ENCODE measurements at regions not wholly inside any gene's neighbourhood (a gene's known extent, or its start where the extent isn't known, plus 50 kb on each side); places are given as distances from the start of the nearest gene placed in this dataset.

DNA sequence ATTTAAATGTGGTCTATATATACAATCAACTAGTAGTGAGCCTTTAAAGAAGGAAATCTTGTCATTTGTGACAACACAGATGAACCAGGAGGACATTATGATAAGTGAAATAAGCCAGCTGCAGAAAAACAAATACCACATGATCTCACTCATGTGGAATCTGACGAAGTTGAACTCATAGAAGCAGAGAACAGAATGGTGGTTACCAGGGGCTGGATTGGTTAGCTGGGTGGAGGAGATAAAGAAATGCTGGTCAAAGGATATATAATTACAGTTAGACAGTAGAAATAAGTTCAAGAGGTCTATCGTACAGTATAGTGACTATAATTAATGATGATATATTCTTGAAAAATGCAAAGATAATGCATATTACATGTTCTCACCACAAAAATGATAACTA, 267.9 kb downstream of the FBXO15 start:
- TF ChIP-seq, protein P1, sequence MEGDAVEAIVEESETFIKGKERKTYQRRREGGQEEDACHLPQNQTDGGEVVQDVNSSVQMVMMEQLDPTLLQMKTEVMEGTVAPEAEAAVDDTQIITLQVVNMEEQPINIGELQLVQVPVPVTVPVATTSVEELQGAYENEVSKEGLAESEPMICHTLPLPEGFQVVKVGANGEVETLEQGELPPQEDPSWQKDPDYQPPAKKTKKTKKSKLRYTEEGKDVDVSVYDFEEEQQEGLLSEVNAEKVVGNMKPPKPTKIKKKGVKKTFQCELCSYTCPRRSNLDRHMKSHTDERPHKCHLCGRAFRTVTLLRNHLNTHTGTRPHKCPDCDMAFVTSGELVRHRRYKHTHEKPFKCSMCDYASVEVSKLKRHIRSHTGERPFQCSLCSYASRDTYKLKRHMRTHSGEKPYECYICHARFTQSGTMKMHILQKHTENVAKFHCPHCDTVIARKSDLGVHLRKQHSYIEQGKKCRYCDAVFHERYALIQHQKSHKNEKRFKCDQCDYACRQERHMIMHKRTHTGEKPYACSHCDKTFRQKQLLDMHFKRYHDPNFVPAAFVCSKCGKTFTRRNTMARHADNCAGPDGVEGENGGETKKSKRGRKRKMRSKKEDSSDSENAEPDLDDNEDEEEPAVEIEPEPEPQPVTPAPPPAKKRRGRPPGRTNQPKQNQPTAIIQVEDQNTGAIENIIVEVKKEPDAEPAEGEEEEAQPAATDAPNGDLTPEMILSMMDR (conservative IDR thresholded peaks at IDR 0.05; ENCODE audit: low read length) = no peak
- DNase-seq (ENCODE audit: low read depth) = peak; percentile 4
- H3K4me3 ChIP-seq (ENCODE audit: low read length) = no peak overlapping the region

DNA sequence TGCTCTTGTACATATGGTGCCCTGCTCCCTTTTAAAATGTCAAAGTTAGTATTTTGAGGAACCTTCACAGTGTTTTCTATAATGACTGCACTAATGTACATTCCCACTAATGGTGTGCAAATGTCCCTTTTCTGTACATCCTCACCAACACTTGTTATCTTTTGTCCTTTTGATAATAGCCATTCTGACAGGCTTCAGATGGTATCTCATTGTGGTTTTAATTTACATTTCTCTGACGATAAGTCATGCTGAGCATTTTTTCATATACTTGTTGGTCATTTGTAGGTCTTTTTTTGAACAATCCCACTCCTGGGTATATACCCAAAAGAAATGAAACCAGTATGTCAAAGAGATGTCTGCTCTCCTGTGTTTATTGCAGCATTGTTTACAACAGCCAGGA, 268.3 kb downstream of the FBXO15 start:
- no peak overlapping the region for H3K4me3 ChIP-seq (ENCODE audit: low read length)
- no peak for DNase-seq (ENCODE audit: low read depth)
- TF ChIP-seq, protein P1 (conservative IDR thresholded peaks at IDR 0.05; ENCODE audit: low read length) = no peak

DNA sequence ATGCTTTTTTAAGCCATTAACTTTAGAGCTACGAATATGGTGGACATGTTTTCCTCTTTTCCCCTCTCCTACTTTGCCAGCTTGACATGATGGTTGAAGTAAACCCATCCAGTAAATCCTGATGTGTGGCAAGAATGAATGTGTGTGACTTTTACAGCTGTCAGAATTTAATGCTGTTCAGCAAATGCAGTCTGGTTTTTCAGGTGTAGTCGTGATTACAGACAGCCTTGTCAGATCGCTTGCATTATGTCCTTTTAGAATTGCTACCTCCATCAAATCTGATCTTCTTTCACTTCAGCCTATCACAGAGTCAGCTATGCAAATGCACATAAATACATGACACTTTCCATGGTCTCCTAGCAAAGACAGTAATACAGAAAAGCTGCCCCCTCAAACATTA, 278.5 kb downstream of the FBXO15 start:
- DNase-seq (ENCODE audit: low read depth) = no peak
- no peak overlapping the region for H3K4me3 ChIP-seq (ENCODE audit: low read length)

DNA sequence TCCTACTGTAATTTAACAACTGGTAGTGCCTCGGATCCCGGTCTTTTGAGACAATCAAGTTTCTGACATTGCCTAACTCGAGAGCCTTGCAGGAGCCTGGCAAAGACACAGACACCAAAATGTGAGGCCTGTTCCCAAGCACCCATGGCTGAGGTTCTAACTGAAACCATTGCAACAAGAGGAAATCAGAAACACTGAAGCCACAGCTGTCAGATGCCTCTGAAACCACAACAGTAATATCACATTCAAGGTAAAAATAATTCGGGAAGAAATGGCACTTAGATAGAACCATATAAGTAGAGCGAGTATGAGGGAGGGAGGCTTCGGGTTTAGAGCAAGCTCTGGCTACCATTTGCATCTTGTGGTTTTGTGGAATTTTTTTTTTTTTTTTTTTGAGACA, 285.9 kb downstream of the FBXO15 start:
- TF ChIP-seq, protein P1 (conservative IDR thresholded peaks at IDR 0.05; ENCODE audit: low read length) = no peak
- no peak overlapping the region for H3K4me3 ChIP-seq (ENCODE audit: low read length)
- DNase-seq (ENCODE audit: low read depth) = no peak

More for the DNA sequence above, 278.5 kb downstream of the FBXO15 start:
- TF ChIP-seq, protein P1 (conservative IDR thresholded peaks at IDR 0.05; ENCODE audit: low read length) = no peak

DNA sequence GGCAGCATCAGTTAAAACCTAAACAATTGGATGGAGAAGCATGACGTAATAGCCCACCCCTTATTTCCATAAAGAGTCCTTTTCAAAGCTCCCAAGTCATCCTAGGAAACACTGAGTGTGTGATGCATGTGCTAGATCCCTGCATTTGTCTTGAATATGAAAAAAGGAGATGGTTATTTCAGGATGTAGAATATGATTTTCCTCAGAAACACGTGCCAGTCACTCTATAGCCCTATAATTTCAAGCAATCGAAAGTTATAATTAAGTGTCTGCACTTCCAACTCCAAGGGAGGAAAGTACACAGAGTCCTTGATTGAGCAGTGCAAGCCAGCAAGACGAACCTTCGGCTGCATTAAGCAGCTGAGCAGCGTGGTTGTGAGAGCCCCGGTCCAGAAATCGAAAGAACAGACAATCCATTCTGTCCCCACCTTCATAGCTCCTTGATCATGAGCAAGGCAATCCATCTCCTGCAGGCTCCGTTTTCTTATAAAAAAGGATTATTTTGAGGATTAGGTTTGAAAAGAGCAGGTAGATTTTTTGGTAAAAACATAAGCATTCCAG, 287.7 kb downstream of the FBXO15 start:
- H3K4me3 ChIP-seq (ENCODE audit: low read length) = no peak overlapping the region
- TF ChIP-seq, protein P1 (conservative IDR thresholded peaks at IDR 0.05; ENCODE audit: low read length) = no peak
- DNase-seq (ENCODE audit: low read depth) = no peak

DNA sequence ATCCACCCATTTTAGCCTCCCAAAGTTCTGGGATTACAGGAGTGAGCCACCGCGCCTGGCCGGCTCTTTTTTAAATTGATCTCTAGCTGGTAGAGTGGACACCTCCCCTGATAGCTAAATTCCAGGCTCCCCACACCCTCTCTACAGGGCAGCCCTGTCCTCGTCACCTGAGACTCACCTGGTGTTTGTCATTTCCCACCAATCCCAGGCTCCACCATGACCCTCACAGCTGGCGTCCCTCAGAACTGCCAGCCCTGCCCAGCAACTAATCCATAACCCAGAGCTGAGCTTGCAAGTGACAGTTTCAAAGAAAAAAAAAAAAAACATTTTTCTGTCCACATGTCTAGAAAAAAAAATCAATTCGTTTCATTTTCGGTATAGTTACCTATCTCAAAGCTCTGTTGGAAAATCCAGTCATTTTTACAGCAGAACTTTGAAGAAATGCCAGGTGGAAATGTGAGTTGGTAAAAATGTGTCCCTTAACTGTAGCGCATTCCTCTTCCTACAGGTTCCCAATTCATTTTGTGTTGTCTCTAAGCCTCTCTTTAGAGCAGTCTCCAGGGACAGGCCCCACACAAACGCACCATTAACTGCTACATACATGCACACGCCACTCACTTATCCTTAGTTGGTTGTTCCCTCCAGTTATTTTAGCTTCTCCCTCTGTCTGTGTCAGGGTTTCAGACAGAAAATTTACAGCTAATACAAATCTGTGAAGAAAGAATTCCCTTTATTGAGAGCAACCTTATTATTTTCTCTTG, 294.7 kb downstream of the FBXO15 start:
- H3K4me3 ChIP-seq (ENCODE audit: low read length) = no peak overlapping the region
- DNase-seq (ENCODE audit: low read depth) = no peak
- TF ChIP-seq, protein P1 (conservative IDR thresholded peaks at IDR 0.05; ENCODE audit: low read length) = no peak

DNA sequence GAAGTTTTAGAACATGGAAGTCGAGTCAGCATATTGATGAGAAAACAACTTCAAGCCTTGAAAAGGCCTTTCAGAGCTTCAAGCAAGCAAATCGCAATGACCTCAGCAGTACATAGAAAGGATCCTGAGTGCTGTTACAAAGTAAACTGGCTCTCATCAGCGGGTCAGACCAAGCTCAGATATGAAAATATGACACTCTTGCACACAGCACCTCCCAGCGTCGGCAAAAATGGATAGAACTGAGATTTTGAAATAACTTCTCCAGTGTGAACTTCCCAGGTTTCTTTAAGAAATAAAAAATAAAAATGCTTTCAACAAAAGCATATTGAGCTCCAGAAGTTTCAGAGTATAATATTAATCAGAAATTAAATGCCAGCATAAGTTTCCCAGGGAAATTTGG, 296.9 kb downstream of the FBXO15 start:
- TF ChIP-seq, protein P1 (conservative IDR thresholded peaks at IDR 0.05; ENCODE audit: low read length) = no peak
- DNase-seq (ENCODE audit: low read depth) = no peak
- no peak overlapping the region for H3K4me3 ChIP-seq (ENCODE audit: low read length)

All from AG10803 (cell line).